ENCODE measurements at regions not wholly inside any gene's neighbourhood (a gene's known extent, or its start where the extent isn't known, plus 50 kb on each side); places are given as distances from the start of the nearest gene placed in this dataset.

DNA sequence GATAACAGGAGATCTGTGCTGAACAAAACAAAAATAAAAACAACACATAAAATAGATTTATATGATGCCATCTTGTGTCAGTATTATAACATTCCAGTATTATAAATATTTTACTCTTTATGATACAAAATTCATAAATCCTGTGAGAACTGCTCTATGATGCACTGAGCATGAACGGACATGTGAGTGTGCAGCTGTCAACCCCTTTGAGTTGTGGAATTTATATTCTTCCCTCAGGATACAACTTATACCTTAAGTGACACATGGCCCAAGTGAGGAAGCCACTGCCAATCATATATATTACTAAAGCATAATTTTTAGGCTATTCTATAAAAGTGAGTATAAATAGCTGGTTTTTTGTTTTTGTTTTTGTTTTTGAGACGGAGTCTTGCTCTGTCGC is 116.0 kb upstream of the OR13F1 start:
- TF ChIP-seq, protein P1, sequence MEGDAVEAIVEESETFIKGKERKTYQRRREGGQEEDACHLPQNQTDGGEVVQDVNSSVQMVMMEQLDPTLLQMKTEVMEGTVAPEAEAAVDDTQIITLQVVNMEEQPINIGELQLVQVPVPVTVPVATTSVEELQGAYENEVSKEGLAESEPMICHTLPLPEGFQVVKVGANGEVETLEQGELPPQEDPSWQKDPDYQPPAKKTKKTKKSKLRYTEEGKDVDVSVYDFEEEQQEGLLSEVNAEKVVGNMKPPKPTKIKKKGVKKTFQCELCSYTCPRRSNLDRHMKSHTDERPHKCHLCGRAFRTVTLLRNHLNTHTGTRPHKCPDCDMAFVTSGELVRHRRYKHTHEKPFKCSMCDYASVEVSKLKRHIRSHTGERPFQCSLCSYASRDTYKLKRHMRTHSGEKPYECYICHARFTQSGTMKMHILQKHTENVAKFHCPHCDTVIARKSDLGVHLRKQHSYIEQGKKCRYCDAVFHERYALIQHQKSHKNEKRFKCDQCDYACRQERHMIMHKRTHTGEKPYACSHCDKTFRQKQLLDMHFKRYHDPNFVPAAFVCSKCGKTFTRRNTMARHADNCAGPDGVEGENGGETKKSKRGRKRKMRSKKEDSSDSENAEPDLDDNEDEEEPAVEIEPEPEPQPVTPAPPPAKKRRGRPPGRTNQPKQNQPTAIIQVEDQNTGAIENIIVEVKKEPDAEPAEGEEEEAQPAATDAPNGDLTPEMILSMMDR (IDR thresholded peaks at IDR 0.05): no peak
- TF ChIP-seq POLR2A (IDR thresholded peaks at IDR 0.05): no peak
- no peak for TF ChIP-seq EP300 (IDR thresholded peaks at IDR 0.05; ENCODE audit: low read depth)
